CD4-positive, CD25-positive, alpha-beta regulatory T cell (primary cell): ENCODE measurements at regions not wholly inside any gene's neighbourhood (a gene's known extent, or its start where the extent isn't known, plus 50 kb on each side); places are given as distances from the start of the nearest gene placed in this dataset.

Experiments
- ATAC-seq, 2 donors: fragments of 150-1000 bp; cut with Tn5 transposase; one replicate each; pipeline ENCODE4 v1.10.0; 2021; ENCODE audit warnings: low read depth in 2 of 2, moderate number of reproducible peaks in 2 of 2, moderate library complexity in 1 of 2
- DNase-seq, 3 donors: peaks; one replicate each; pipeline versions ENCODE4 v3.0.0 to v3.0.0-alpha.2; 2012 to 2022; ENCODE audit warnings: mixed read lengths in 1 of 3
- H3K27ac ChIP-seq: one replicate; pipeline ENCODE4 v1.7.0; 2013; ENCODE audit warnings: mild to moderate bottlenecking, low read length; ENCODE audit not compliant: insufficient read depth, poor library complexity, severe bottlenecking
- H3K27me3 ChIP-seq: one replicate; pipeline ENCODE4 v1.7.0; 2013; ENCODE audit warnings: low read length; ENCODE audit not compliant: control insufficient read depth, insufficient read depth
- H3K36me3 ChIP-seq: one replicate; pipeline ENCODE4 v1.7.0; 2013; ENCODE audit warnings: mild to moderate bottlenecking, low read length, moderate library complexity; ENCODE audit not compliant: control insufficient read depth, insufficient read depth
- H3K4me1 ChIP-seq: 2 replicates; pipeline ENCODE4 v1.7.0; 2013; ENCODE audit warnings: mild to moderate bottlenecking, low read length; ENCODE audit not compliant: insufficient read depth, control insufficient read depth, poor library complexity, severe bottlenecking
- H3K4me3 ChIP-seq: one replicate; pipeline ENCODE4 v1.7.0; 2013; ENCODE audit warnings: low read depth, mild to moderate bottlenecking, low read length, moderate library complexity
- H3K9me3 ChIP-seq, 2 experiments: 1 replicate in 1 of 2; 2 replicates in 1 of 2; pipeline ENCODE4 v1.7.0; 2013; ENCODE audit warnings: low read length in 2 of 2, mild to moderate bottlenecking in 1 of 2, moderate library complexity in 1 of 2; ENCODE audit not compliant: control insufficient read depth in 2 of 2
- H3K27ac Mint-ChIP-seq, 3 donors: one replicate each; pipeline ENCODE4 v1.8.0; 2020 to 2022; ENCODE audit warnings: mild to moderate bottlenecking in 3 of 3, mixed read lengths in 3 of 3, moderate library complexity in 2 of 3
- H3K27me3 Mint-ChIP-seq: one replicate; pipeline ENCODE4 v1.8.0; 2022; ENCODE audit warnings: mild to moderate bottlenecking, mixed read lengths
- H3K36me3 Mint-ChIP-seq: one replicate; pipeline ENCODE4 v1.8.0; 2020; ENCODE audit warnings: mixed read lengths
- H3K4me1 Mint-ChIP-seq, 4 donors: one replicate each; pipeline ENCODE4 v1.8.0; 2020 to 2022; ENCODE audit warnings: mixed read lengths in 4 of 4, mild to moderate bottlenecking in 1 of 4
- H3K4me3 Mint-ChIP-seq, 4 donors: one replicate each; pipeline ENCODE4 v1.8.0; 2020 to 2022; ENCODE audit warnings: mild to moderate bottlenecking in 4 of 4, mixed read lengths in 4 of 4, moderate library complexity in 3 of 4
- H3K9me3 Mint-ChIP-seq, 7 donors: one replicate each; pipeline ENCODE4 v1.8.0; 2020 to 2022; ENCODE audit warnings: mixed read lengths in 7 of 7, mild to moderate bottlenecking in 3 of 7, moderate library complexity in 2 of 7

DNA sequence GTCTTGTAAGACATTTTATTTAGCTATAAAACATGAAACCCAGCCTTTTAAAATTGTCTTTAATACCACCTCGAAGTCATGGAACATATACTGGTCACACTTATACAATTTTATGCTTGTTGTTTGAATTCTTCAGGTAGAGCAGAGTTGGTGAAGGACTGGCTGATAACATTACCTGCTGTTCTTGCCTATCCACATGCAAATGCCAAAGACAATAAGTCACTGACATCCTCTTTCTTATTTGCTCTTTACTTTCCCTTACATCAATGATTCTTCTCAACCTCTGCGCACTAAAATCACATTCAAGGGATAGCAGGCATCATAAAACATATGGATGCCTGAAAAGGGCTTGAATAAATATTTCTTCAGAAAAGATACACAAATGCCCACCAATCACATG, 392.5 kb upstream of the ATP11B start:
- no peaks in the 10 kb centered on the region for H3K27me3 ChIP-seq
- H3K4me1 ChIP-seq: no peaks in the 10 kb centered on the region
- H3K9me3 ChIP-seq: no peaks in the 10 kb centered on the region
- Mint-ChIP-seq H3K36me3 (no peaks in the 10 kb centered on the region), H3K4me3 (no peak overlapping the region), H3K27me3 (peaks cover 4% of the 10 kb centered on the region), H3K4me1 (no peaks in the 10 kb centered on the region), H3K9me3 (peaks cover 0 to 4% (median 2%) of the 10 kb centered on the region in 7 donors), H3K27ac (no peak overlapping the region)
- ATAC-seq (no peak), DNase-seq (no peak)
- no peaks in the 10 kb centered on the region for H3K36me3 ChIP-seq
- H3K4me3 ChIP-seq: no peak overlapping the region
- H3K27ac ChIP-seq: no peak overlapping the region

DNA sequence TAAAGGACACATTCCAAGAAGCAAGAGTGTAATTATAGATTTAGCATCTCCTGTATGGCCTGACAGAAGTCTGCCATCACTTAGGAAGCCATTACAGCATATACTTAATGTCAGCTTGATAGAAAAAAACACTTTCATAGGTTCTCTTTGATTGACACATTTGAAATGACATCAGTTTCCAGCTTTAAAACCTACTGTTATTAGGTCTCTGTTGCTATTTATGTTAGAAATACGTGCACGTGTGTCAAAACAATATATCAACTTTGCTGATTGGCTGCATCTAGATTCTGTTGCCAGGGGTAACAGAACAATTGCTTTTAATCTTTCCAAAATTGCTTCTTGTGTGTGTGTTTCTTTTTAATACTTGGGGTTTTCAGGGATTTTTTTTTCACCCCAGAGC, 389.3 kb upstream of the ATP11B start:
- Mint-ChIP-seq H3K36me3 (no peaks in the 10 kb centered on the region), H3K9me3 (peaks cover 0 to 6% (median 0%) of the 10 kb centered on the region in 7 donors), H3K4me1 (no peaks in the 10 kb centered on the region), H3K27ac (no peak overlapping the region), H3K4me3 (no peak overlapping the region), H3K27me3 (no peaks in the 10 kb centered on the region)
- Histone ChIP-seq H3K36me3 (no peaks in the 10 kb centered on the region), H3K4me3 (no peak overlapping the region), H3K4me1 (no peaks in the 10 kb centered on the region), H3K9me3 (no peaks in the 10 kb centered on the region), H3K27me3 (no peaks in the 10 kb centered on the region), H3K27ac (no peak overlapping the region)
- DNase-seq: no peak
- no peak for ATAC-seq

DNA sequence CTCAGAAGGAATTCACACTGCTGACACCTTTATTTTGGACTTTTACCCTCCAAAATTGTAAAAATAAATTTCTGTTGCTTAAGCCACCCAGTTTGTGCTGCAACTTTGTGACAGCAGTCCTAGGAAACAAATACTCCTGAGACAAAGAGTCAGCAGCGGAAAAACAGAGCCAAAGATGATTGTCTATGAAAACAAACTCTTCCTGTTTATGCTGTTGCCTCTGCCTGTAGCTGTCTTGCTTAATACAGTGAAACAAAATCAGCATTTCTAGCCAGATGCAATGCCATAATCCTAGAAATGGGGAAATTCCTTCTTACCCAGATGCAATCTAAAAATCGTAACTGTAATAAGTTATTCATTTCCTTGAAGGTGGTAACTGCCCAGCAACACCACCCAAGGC, 387.5 kb upstream of the ATP11B start:
- no peak for DNase-seq
- Histone ChIP-seq H3K27ac (no peak overlapping the region), H3K36me3 (no peaks in the 10 kb centered on the region), H3K4me1 (no peaks in the 10 kb centered on the region), H3K27me3 (no peaks in the 10 kb centered on the region), H3K4me3 (no peak overlapping the region), H3K9me3 (no peaks in the 10 kb centered on the region)
- ATAC-seq: no peak
- no peak overlapping the region for H3K4me3 Mint-ChIP-seq
- H3K9me3 Mint-ChIP-seq: peaks cover 0 to 6% (median 0%) of the 10 kb centered on the region in 7 donors
- no peaks in the 10 kb centered on the region for H3K4me1 Mint-ChIP-seq
- H3K27ac Mint-ChIP-seq: no peak overlapping the region
- H3K27me3 Mint-ChIP-seq: no peaks in the 10 kb centered on the region
- H3K36me3 Mint-ChIP-seq: no peaks in the 10 kb centered on the region

DNA sequence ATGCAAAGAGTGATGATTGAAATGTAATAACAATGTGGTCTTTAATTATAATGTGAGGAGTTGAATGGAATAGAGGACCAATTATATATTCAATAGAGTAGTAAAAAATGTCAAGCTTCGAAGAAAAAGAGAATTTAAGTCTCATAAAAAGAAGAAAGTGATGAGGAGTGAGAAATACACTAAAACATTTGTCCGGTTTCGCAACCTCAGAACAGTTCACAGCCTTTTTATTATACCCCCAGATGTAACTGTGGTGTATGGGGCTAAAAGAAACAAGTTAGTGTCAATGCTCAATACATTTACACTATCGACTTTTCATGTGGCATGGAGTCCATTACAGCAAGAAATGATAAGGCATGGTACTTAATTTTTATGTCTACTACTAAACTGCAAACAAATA, 386.5 kb upstream of the ATP11B start:
- Histone ChIP-seq H3K27ac (no peak overlapping the region), H3K4me1 (no peaks in the 10 kb centered on the region), H3K27me3 (no peaks in the 10 kb centered on the region), H3K9me3 (no peaks in the 10 kb centered on the region), H3K4me3 (no peak overlapping the region), H3K36me3 (no peaks in the 10 kb centered on the region)
- no peak for DNase-seq
- Mint-ChIP-seq H3K4me3 (no peak overlapping the region), H3K9me3 (peaks cover 0 to 4% (median 0%) of the 10 kb centered on the region in 7 donors), H3K27ac (no peak overlapping the region), H3K27me3 (no peaks in the 10 kb centered on the region), H3K4me1 (no peaks in the 10 kb centered on the region), H3K36me3 (no peaks in the 10 kb centered on the region)
- no peak for ATAC-seq

DNA sequence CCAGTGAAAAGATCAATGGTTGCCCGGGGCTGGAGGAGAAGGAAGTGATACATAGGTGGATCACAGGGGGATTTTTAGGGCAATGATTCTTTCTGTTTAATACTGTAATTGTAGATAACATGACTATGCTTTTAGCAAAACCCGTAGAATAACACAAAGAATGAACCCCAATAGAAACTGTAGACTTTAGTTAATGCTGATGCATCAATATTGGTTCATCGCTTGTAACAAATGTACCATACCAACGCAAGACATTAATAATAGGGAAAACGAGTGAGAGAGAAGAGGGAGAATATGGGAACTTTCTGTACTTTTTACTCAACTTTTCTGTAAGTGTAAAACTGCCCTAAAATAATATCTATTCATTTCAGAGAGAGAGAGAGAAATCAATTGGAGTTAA, 383.3 kb upstream of the ATP11B start:
- Mint-ChIP-seq H3K27ac (no peak overlapping the region), H3K27me3 (no peaks in the 10 kb centered on the region), H3K4me1 (no peaks in the 10 kb centered on the region), H3K4me3 (no peak overlapping the region), H3K36me3 (no peaks in the 10 kb centered on the region), H3K9me3 (peaks cover 0 to 3% (median 0%) of the 10 kb centered on the region in 7 donors)
- Histone ChIP-seq H3K27me3 (no peaks in the 10 kb centered on the region), H3K4me1 (no peaks in the 10 kb centered on the region), H3K9me3 (no peaks in the 10 kb centered on the region), H3K4me3 (no peak overlapping the region), H3K36me3 (no peaks in the 10 kb centered on the region), H3K27ac (no peak overlapping the region)
- DNase-seq (no peak), ATAC-seq (no peak)

DNA sequence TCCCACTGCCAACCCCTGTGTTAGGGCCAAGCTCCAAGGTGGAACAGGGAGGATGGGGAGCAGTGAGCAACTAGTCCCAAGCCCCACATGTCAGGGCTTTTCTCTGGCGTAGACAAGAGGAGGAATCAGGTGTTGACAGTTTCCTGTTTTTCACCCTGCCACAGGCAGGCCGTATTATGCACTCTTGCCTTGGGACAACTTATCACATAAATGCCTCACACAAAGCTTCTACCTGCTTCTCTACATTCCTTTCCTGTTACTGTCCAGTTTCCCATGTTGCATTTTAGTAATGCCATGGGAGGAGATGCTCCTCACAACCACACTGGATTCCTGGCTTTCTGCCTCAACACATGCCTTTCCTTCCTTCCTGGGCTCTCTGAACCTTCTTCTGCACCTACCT, 381.2 kb upstream of the ATP11B start:
- Mint-ChIP-seq H3K36me3 (no peaks in the 10 kb centered on the region), H3K4me1 (no peaks in the 10 kb centered on the region), H3K9me3 (peaks cover 0 to 7% (median 0%) of the 10 kb centered on the region in 7 donors), H3K27me3 (no peaks in the 10 kb centered on the region), H3K4me3 (no peak overlapping the region), H3K27ac (peak overlapping the region in 1 of 3 donors; percentile 46)
- Histone ChIP-seq H3K4me3 (no peak overlapping the region), H3K27ac (no peak overlapping the region), H3K36me3 (no peaks in the 10 kb centered on the region), H3K27me3 (no peaks in the 10 kb centered on the region), H3K4me1 (no peaks in the 10 kb centered on the region), H3K9me3 (no peaks in the 10 kb centered on the region)
- DNase-seq (no peak), ATAC-seq (no peak)

DNA sequence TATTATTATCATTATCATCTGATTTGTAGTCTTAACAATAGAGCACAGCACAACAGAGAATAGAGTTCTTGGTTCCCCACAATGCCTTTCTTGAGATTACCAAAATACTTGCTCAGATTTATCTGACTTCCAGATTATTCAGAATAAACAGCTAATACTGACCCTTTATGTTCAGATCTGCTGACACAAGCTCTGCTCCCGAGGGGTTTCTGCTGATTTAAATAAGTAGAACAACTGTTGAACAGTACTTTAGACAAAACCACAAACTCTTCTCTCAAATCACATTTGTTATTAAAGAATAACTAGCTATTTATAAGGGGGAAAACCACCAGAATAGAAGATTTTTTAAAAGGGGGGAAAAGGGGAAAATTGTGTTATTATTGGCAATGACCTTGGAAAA, 380.2 kb upstream of the ATP11B start:
- Mint-ChIP-seq H3K36me3 (no peaks in the 10 kb centered on the region), H3K9me3 (peaks cover 0 to 7% (median 0%) of the 10 kb centered on the region in 7 donors), H3K4me3 (no peak overlapping the region), H3K27me3 (no peaks in the 10 kb centered on the region), H3K4me1 (no peaks in the 10 kb centered on the region), H3K27ac (no peak overlapping the region)
- DNase-seq (no peak), ATAC-seq (no peak)
- Histone ChIP-seq H3K27me3 (no peaks in the 10 kb centered on the region), H3K4me3 (no peak overlapping the region), H3K27ac (no peak overlapping the region), H3K9me3 (no peaks in the 10 kb centered on the region), H3K4me1 (no peaks in the 10 kb centered on the region), H3K36me3 (no peaks in the 10 kb centered on the region)

DNA sequence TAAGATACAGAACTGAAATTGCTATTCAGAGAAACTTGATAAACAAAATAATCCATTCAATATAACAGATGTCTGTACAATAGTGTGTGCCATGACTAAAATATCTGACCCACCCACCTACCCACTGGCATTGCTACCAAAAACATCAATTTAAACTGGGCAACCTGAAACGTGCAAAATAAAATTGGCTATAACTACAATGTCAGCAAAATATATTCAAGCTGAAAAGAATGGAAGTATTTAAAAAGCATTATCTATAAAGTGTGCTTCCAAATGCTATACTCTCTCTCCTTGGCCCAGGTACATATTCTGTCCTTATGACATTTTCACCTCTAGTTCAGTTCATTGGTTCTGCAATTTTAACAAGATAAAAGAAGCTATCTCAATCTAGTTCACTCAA, 379.6 kb upstream of the ATP11B start:
- H3K36me3 ChIP-seq: no peaks in the 10 kb centered on the region
- H3K9me3 ChIP-seq: no peaks in the 10 kb centered on the region
- ATAC-seq (no peak), DNase-seq (no peak)
- Mint-ChIP-seq H3K4me3 (no peak overlapping the region), H3K36me3 (no peaks in the 10 kb centered on the region), H3K27ac (no peak overlapping the region), H3K9me3 (peaks cover 0 to 5% (median 0%) of the 10 kb centered on the region in 7 donors), H3K27me3 (no peaks in the 10 kb centered on the region), H3K4me1 (no peaks in the 10 kb centered on the region)
- no peaks in the 10 kb centered on the region for H3K4me1 ChIP-seq
- no peak overlapping the region for H3K4me3 ChIP-seq
- no peak overlapping the region for H3K27ac ChIP-seq
- H3K27me3 ChIP-seq: no peaks in the 10 kb centered on the region
